AG08395 (cell line): ENCODE measurements at regions not wholly inside any gene's neighbourhood (a gene's known extent, or its start where the extent isn't known, plus 50 kb on each side); places are given as distances from the start of the nearest gene placed in this dataset.
"Not testable (repeated sequence)": the region's sequence is repeated elsewhere in the genome, so short reads cannot be mapped to it uniquely, and the experiment has no call there.

ENCODE experiments used
- DNase-seq: peaks from one replicate; pipeline ENCODE4 v3.0.0; 2012; ENCODE audit warnings: mixed read lengths, low spot score

GRCh38 chr5:112112346-112112745 is 306.7 kb downstream of the EPB41L4A start:
- DNase-seq: no peak

GRCh38 chr5:112109331-112110007 is 309.6 kb downstream of the EPB41L4A start:
- DNase-seq: peak; percentile 47

DNA sequence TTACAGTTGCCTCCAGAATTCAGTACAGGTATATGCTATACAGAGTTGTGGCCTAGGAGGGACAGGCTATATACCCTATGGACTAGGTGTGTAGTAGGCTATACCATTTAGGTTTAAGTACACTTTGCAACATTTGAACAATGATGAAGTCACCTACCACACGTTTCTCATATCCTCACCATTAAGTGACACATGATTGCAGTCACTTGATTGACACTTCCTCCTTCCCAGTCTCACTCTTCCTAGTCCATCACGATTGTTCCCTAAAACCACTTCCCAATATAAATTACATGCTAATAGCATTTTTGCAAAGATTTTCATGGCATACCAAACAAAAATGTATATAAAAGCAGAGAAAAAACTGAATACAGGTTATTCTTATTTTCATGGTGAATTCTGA is 312.2 kb downstream of the EPB41L4A start:
- no peak for DNase-seq

- no peak for DNase-seq
Measured at GRCh38 chr5:112097768-112098167, 321.3 kb downstream of the EPB41L4A start.

- DNase-seq: no peak
Measured at GRCh38 chr5:112087222-112087621, 330.2 kb upstream of the NREP start.

DNA sequence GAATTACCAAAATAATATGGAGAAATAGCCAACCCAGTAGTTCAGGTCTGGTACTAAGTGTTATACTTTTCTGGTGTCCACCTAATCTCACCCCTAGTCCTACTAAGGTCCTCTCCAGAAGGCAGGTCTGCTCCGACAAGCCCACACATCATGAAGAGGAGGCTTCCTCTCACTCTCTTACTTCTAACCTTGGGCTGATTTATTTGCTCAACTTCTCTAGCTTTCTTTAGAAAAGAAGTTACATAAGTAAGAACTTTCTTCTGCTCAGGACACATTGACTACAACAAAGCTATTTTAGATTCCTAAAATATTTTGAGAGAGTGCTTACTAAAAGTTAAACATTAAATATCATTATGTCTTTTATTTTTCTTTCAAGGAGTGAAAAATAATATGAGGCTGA is 329.7 kb upstream of the NREP start:
- no peak for DNase-seq

- DNase-seq: no peak
Measured at GRCh38 chr5:112084149-112084548, 327.2 kb upstream of the NREP start.

- DNase-seq: no peak
Measured at GRCh38 chr5:112083623-112084022, 326.6 kb upstream of the NREP start.

- no peak for DNase-seq
Measured at GRCh38 chr5:112077180-112077579, 320.2 kb upstream of the NREP start.

- DNase-seq: no peak
Measured at GRCh38 chr5:112070022-112070421, 313.0 kb upstream of the NREP start.

GRCh38 chr5:112069329-112069728 is 312.3 kb upstream of the NREP start:
- DNase-seq: no peak

GRCh38 chr5:112068593-112068992 is 311.6 kb upstream of the NREP start:
- no peak for DNase-seq

- no peak for DNase-seq
Measured at GRCh38 chr5:112065781-112066180, 308.8 kb upstream of the NREP start.

- no peak for DNase-seq
Measured at GRCh38 chr5:112064956-112065355, 308.0 kb upstream of the NREP start.

DNA sequence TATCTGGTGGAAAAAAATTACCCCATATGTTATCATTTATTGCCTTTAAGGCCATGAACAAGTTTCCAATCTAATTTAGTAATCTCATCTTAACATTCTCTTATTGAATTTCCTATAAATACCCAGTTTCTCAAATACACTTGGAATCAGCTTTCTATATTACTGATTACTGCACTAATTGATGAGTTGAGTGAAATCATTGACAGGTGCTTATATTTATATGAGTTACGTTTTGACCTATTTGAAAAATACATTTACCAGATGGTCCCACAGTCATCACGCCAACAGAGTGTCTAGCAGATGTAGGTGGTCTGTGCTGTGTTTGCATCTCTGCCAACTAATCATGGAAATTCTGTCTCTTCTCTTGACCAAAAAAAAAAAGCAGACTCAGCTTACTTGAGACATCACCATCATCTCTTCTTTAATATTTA is 307.3 kb upstream of the NREP start:
- DNase-seq: no peak

DNA sequence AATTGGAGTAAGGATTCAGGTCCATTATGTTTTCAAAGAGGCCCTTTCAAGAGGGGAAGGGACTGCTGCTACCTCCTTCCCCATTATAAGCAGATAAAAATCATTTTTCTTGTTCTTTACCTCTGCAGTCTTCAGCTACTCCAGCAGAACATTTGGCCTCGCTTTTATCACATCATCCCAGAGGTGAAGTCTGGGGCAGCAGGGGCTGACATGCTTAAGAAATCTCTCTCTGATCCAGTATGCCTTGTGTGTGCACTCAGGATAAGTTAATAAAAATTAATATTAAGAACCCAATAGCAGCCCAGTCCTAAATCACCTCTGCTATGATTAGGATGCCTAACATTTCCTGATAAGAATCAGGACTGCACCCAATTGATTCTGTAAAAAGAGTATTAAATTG is 306.9 kb upstream of the NREP start:
- DNase-seq: no peak

DNA sequence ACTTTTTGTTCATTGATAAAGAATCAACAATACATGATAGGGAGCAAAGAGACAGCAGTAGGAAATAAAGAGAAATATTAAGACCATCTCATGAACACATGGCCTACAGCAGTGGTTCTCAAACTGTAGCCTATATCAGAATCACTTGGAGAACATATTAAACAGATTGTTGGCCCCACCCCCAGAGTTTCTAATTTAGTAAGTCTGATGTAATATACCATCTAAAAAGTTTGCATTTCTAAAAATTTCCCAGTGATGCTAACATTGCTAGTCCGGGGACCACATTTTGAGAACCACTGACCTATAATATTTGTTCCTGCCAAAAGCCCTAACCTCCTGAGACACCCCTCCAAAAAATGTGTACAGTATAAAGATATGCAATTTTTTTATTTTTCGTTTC is 306.2 kb upstream of the NREP start:
- DNase-seq: no peak

- no peak for DNase-seq
Measured at GRCh38 chr5:112062181-112062580, 305.2 kb upstream of the NREP start.

- DNase-seq: no peak
Measured at GRCh38 chr5:112061666-112062065, 304.7 kb upstream of the NREP start.

DNA sequence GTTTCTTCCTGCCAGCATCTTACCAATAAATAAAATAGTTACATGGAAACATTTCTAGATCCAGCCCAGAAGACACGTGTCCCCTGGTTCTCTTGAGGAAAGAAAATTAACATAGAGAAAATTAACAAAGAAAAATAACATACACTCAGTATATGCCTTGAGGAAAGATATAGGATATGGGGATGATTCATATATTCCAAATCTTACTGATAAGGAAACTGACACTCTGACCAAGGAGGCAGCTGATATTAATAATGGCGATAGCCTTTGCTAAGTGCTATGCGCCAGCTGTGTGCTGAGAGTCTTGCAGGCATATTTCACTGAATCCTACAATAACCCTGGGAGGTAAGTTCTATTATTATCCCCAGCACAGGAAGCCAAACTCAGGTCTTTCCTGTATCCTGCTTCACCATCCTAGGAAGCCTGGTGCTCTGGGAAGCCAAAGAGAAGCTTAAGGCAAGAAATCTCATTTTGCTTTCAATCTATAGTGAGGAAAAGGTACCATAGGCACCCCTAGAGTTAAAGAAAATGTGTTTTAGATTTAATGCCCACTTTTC is 302.7 kb upstream of the NREP start:
- DNase-seq: no peak

GRCh38 chr5:112049738-112050137 is 292.7 kb upstream of the NREP start:
- no peak for DNase-seq

GRCh38 chr5:112036206-112036605 is 279.2 kb upstream of the NREP start:
- no peak for DNase-seq

DNA sequence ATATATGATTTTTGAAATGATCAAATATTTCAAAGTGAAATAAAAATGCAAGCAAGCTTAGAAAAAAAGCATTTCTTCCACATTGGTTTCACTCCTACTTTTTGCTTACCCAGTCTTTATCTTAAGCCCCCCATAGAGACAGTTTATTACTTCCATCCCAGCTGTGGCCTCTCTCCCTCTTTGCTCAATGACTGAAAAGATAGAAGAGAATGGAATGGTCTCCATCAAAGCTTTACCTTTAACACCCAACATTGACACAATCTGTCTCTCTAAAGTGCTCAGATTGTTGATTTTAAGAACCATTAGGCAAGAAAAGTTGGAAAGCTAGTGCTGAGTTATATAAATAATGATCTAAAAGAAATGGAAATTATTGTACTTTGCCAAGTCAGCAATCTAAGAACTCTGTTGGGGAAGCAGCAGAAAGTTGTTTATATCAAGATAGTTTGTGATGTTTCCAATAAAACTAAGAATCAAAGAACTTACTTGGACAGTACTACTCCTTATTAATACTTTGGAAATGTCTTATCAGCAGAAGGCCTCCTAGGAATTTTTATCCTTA is 277.5 kb upstream of the NREP start:
- DNase-seq: no peak

GRCh38 chr5:112026879-112027278 is 269.9 kb upstream of the NREP start:
- not testable (repeated sequence) for DNase-seq
